ENCODE measurements at regions not wholly inside any gene's neighbourhood (a gene's known extent, or its start where the extent isn't known, plus 50 kb on each side); places are given as distances from the start of the nearest gene placed in this dataset.

- Mint-ChIP-seq H3K4me3 (no peak overlapping the region), H3K36me3 (peaks cover 0 to 65% (median 47%) of the 10 kb centered on the region in 5 donors), H3K4me1 (no peaks in the 10 kb centered on the region), H3K9me3 (peaks cover 0 to under 1% (median 0%) of the 10 kb centered on the region in 11 donors), H3K27ac (no peak overlapping the region), H3K27me3 (no peaks in the 10 kb centered on the region)
- Histone ChIP-seq H3K36me3 (ENCODE audit: control insufficient read depth in 2 of 3, insufficient read depth in 3 of 3, low read length in 3 of 3) (peaks cover 0 to 5% (median 3%) of the 10 kb centered on the region in 3 experiments), H3K27ac (ENCODE audit: low read depth, low read length) (no peak overlapping the region), H3K9me3 (ENCODE audit: control insufficient read depth in 2 of 3, low read length in 3 of 3) (no peaks in the 10 kb centered on the region), H3K4me3 (ENCODE audit: low read length) (no peak overlapping the region), H3K4me1 (ENCODE audit: control insufficient read depth in 2 of 2, insufficient read depth in 2 of 2, low read length in 2 of 2) (no peaks in the 10 kb centered on the region), H3K27me3 (ENCODE audit: control insufficient read depth in 2 of 2, insufficient read depth in 2 of 2, low read length in 2 of 2) (no peaks in the 10 kb centered on the region)
- ATAC-seq (no peak), DNase-seq (no peak)
- ChIA-PET CTCF (no interaction called here), POLR2A (no interaction called here)
- intact Hi-C loops (cut with micrococcal nuclease): no loop called here
Measured at GRCh38 chr17:63317166-63317840, 128.8 kb downstream of the CYB561 start.

GRCh38 chr17:63325808-63326207, 120.3 kb downstream of the CYB561 start:
- Mint-ChIP-seq H3K27me3 (peaks cover 0 to 3% (median 0%) of the 10 kb centered on the region in 5 donors), H3K4me1 (peaks cover 0 to 1% (median 0%) of the 10 kb centered on the region in 7 donors), H3K27ac (no peak overlapping the region), H3K36me3 (peaks cover 0 to 40% (median 24%) of the 10 kb centered on the region in 5 donors), H3K4me3 (no peak overlapping the region), H3K9me3 (peaks cover 0 to 3% (median 0%) of the 10 kb centered on the region in 11 donors)
- ATAC-seq: no peak
- Histone ChIP-seq H3K27ac (ENCODE audit: low read depth, low read length) (no peak overlapping the region), H3K4me3 (ENCODE audit: low read length) (no peak overlapping the region), H3K36me3 (ENCODE audit: control insufficient read depth in 2 of 3, insufficient read depth in 3 of 3, low read length in 3 of 3) (peaks cover 0 to 5% (median 3%) of the 10 kb centered on the region in 3 experiments), H3K9me3 (ENCODE audit: control insufficient read depth in 2 of 3, low read length in 3 of 3) (no peaks in the 10 kb centered on the region), H3K4me1 (ENCODE audit: control insufficient read depth in 2 of 2, insufficient read depth in 2 of 2, low read length in 2 of 2) (no peaks in the 10 kb centered on the region), H3K27me3 (ENCODE audit: control insufficient read depth in 2 of 2, insufficient read depth in 2 of 2, low read length in 2 of 2) (no peaks in the 10 kb centered on the region)
- POLR2A ChIA-PET: no interaction called here
- CTCF ChIA-PET: no interaction called here
- DNase-seq: no peak
- intact Hi-C loops (cut with micrococcal nuclease): no loop called here

GRCh38 chr17:63329876-63330275, 116.2 kb downstream of the CYB561 start:
- Histone ChIP-seq H3K4me1 (ENCODE audit: control insufficient read depth in 2 of 2, insufficient read depth in 2 of 2, low read length in 2 of 2) (no peaks in the 10 kb centered on the region), H3K4me3 (ENCODE audit: low read length) (no peak overlapping the region), H3K27ac (ENCODE audit: low read depth, low read length) (no peak overlapping the region), H3K27me3 (ENCODE audit: control insufficient read depth in 2 of 2, insufficient read depth in 2 of 2, low read length in 2 of 2) (no peaks in the 10 kb centered on the region), H3K36me3 (ENCODE audit: control insufficient read depth in 2 of 3, insufficient read depth in 3 of 3, low read length in 3 of 3) (peaks cover 0 to 3% (median 0%) of the 10 kb centered on the region in 3 experiments), H3K9me3 (ENCODE audit: control insufficient read depth in 2 of 3, low read length in 3 of 3) (no peaks in the 10 kb centered on the region)
- Mint-ChIP-seq H3K9me3 (peaks cover 0 to 3% (median 0%) of the 10 kb centered on the region in 11 donors), H3K4me3 (no peak overlapping the region), H3K27ac (no peak overlapping the region), H3K27me3 (peaks cover 0 to 3% (median 0%) of the 10 kb centered on the region in 5 donors), H3K36me3 (peaks cover 0 to 41% (median 25%) of the 10 kb centered on the region in 5 donors), H3K4me1 (peaks cover 0 to 3% (median 0%) of the 10 kb centered on the region in 7 donors)
- ATAC-seq (no peak), DNase-seq (no peak)
- POLR2A ChIA-PET: interaction anchor here (0.7 kb wide), 1 partner anchor 10 kb away, joined by 3 read pairs; no protein-coding TSS in a partner anchor
- intact Hi-C loops (cut with micrococcal nuclease): no loop called here
- CTCF ChIA-PET: no interaction called here

- Histone ChIP-seq H3K27ac (ENCODE audit: low read depth, low read length) (no peak overlapping the region), H3K9me3 (ENCODE audit: control insufficient read depth in 2 of 3, low read length in 3 of 3) (no peaks in the 10 kb centered on the region), H3K4me3 (ENCODE audit: low read length) (no peak overlapping the region), H3K4me1 (ENCODE audit: control insufficient read depth in 2 of 2, insufficient read depth in 2 of 2, low read length in 2 of 2) (no peaks in the 10 kb centered on the region), H3K36me3 (ENCODE audit: control insufficient read depth in 2 of 3, insufficient read depth in 3 of 3, low read length in 3 of 3) (no peaks in the 10 kb centered on the region), H3K27me3 (ENCODE audit: control insufficient read depth in 2 of 2, insufficient read depth in 2 of 2, low read length in 2 of 2) (no peaks in the 10 kb centered on the region)
- intact Hi-C loops (cut with micrococcal nuclease): no loop called here
- Mint-ChIP-seq H3K4me1 (peaks cover 0 to 3% (median 0%) of the 10 kb centered on the region in 7 donors), H3K36me3 (peaks cover 0 to 35% (median 15%) of the 10 kb centered on the region in 5 donors), H3K4me3 (no peak overlapping the region), H3K27me3 (peaks cover 0 to 3% (median 0%) of the 10 kb centered on the region in 5 donors), H3K27ac (no peak overlapping the region), H3K9me3 (no peaks in the 10 kb centered on the region)
- POLR2A ChIA-PET: no interaction called here
- CTCF ChIA-PET: no interaction called here
- DNase-seq (no peak), ATAC-seq (no peak)
Measured at GRCh38 chr17:63331301-63332061, 114.6 kb downstream of the CYB561 start.

- Mint-ChIP-seq H3K4me1 (peaks cover 0 to 1% (median 0%) of the 10 kb centered on the region in 7 donors), H3K9me3 (no peaks in the 10 kb centered on the region), H3K27ac (no peak overlapping the region), H3K36me3 (peaks cover 0 to 28% (median 15%) of the 10 kb centered on the region in 5 donors), H3K27me3 (no peaks in the 10 kb centered on the region), H3K4me3 (no peak overlapping the region)
- Histone ChIP-seq H3K4me1 (ENCODE audit: control insufficient read depth in 2 of 2, insufficient read depth in 2 of 2, low read length in 2 of 2) (no peaks in the 10 kb centered on the region), H3K36me3 (ENCODE audit: control insufficient read depth in 2 of 3, insufficient read depth in 3 of 3, low read length in 3 of 3) (no peaks in the 10 kb centered on the region), H3K27ac (ENCODE audit: low read depth, low read length) (no peak overlapping the region), H3K27me3 (ENCODE audit: control insufficient read depth in 2 of 2, insufficient read depth in 2 of 2, low read length in 2 of 2) (no peaks in the 10 kb centered on the region), H3K4me3 (ENCODE audit: low read length) (no peak overlapping the region), H3K9me3 (ENCODE audit: control insufficient read depth in 2 of 3, low read length in 3 of 3) (no peaks in the 10 kb centered on the region)
- POLR2A ChIA-PET: no interaction called here
- CTCF ChIA-PET: no interaction called here
- DNase-seq: no peak
- intact Hi-C loops (cut with micrococcal nuclease): no loop called here
- ATAC-seq: no peak
Measured at GRCh38 chr17:63332286-63332685, 113.8 kb downstream of the CYB561 start.

- intact Hi-C loops (cut with micrococcal nuclease): no loop called here
- no peak overlapping the region for H3K27ac ChIP-seq (ENCODE audit: low read depth, low read length)
- no peaks in the 10 kb centered on the region for H3K9me3 ChIP-seq (ENCODE audit: control insufficient read depth in 2 of 3, low read length in 3 of 3)
- H3K4me3 ChIP-seq (ENCODE audit: low read length): no peak overlapping the region
- Mint-ChIP-seq H3K4me1 (peaks cover 0 to 1% (median 0%) of the 10 kb centered on the region in 7 donors), H3K27ac (no peak overlapping the region), H3K36me3 (peaks cover 0 to 28% (median 15%) of the 10 kb centered on the region in 5 donors), H3K4me3 (no peak overlapping the region), H3K9me3 (no peaks in the 10 kb centered on the region), H3K27me3 (no peaks in the 10 kb centered on the region)
- CTCF ChIA-PET: no interaction called here
- H3K4me1 ChIP-seq (ENCODE audit: control insufficient read depth in 2 of 2, insufficient read depth in 2 of 2, low read length in 2 of 2): no peaks in the 10 kb centered on the region
- no peak for DNase-seq
- no peaks in the 10 kb centered on the region for H3K27me3 ChIP-seq (ENCODE audit: control insufficient read depth in 2 of 2, insufficient read depth in 2 of 2, low read length in 2 of 2)
- POLR2A ChIA-PET: no interaction called here
- H3K36me3 ChIP-seq (ENCODE audit: control insufficient read depth in 2 of 3, insufficient read depth in 3 of 3, low read length in 3 of 3): no peaks in the 10 kb centered on the region
- ATAC-seq: no peak
Measured at GRCh38 chr17:63333869-63334268, 112.2 kb downstream of the CYB561 start.
